SH-SY5Y (cell line): ENCODE measurements at regions not wholly inside any gene's neighbourhood (a gene's known extent, or its start where the extent isn't known, plus 50 kb on each side); places are given as distances from the start of the nearest gene placed in this dataset.

ENCODE experiments used
- GATA2 ChIP-seq: IDR thresholded peaks from 2 replicates; pipeline ENCODE4 v1.6.1; 2011; ENCODE audit warnings: mild to moderate bottlenecking, low read depth, low read length
- GATA3 ChIP-seq: IDR thresholded peaks from 2 replicates; pipeline ENCODE4 v1.6.1; 2011; ENCODE audit warnings: low read depth, mild to moderate bottlenecking, low read length, moderate library complexity

DNA sequence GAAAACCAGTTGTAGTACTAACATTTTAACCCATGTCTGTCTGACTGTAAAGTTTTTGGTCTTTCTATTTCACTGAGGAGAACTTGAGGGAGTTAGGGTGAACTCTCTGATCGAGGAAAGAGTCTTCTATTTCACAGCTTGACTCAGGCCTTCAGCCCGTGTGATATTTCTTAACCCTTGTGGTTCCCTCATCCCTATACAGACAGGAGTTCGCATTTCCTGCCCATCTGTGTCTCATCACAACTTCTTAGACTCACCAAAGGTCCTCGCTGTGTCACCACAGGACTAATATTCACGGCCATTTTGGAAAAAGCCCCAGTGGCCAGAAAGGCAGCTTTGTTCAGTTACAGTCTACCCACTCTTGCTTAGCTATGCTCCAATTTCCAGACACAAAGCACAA is 172.8 kb downstream of the FAM181B start:
- TF ChIP-seq GATA2 = no peak
- TF ChIP-seq GATA3 = no peak
